AG04450 (cell line): ENCODE measurements at regions not wholly inside any gene's neighbourhood (a gene's known extent, or its start where the extent isn't known, plus 50 kb on each side); places are given as distances from the start of the nearest gene placed in this dataset.
"Not testable (repeated sequence)": the region's sequence is repeated elsewhere in the genome, so short reads cannot be mapped to it uniquely, and the experiment has no call there.

Experiments
- CTCF ChIA-PET: fragments of 300-600, 350-600 bp; formaldehyde crosslinking; extraction: SDS; loops from one replicate; lab custom pipeline; 2022; ENCODE audit warnings: antibody characterized with exemption, inconsistent platforms; lab: Charles Lee
- POLR2A ChIA-PET: fragments of 350-600 bp; formaldehyde crosslinking; extraction: SDS; loops from one replicate; lab custom pipeline; 2021; ENCODE audit warnings: antibody characterized with exemption, inconsistent platforms; lab: Yijun Ruan, JAX
- DNase-seq: peaks from one replicate; pipeline ENCODE4 v3.0.0-alpha.2; 2011; ENCODE audit warnings: low read depth, low spot score
- H3K27ac ChIP-seq: one replicate; pipeline ENCODE4 v1.5.1; 2012; ENCODE audit warnings: low read depth, low read length, control low read depth
- H3K27me3 ChIP-seq: one replicate; pipeline ENCODE4 v1.6.0; 2012; ENCODE audit warnings: low read length; ENCODE audit not compliant: control insufficient read depth, insufficient read depth
- H3K4me3 ChIP-seq: 2 replicates; pipeline ENCODE4 v1.5.1; 2011; ENCODE audit warnings: mild to moderate bottlenecking, low read depth, low read length, control low read depth
- H3K9me3 ChIP-seq: 2 replicates; pipeline ENCODE4 v1.5.1; 2012; ENCODE audit warnings: low read length; ENCODE audit not compliant: control insufficient read depth, insufficient read depth
- CTCF ChIP-seq: IDR thresholded peaks from 2 replicates; pipeline ENCODE4 v1.5.1; 2011; ENCODE audit warnings: low read depth, low read length, control low read depth, inconsistent platforms

- Histone ChIP-seq H3K9me3 (no peaks in the 10 kb centered on the region), H3K27me3 (no peaks in the 10 kb centered on the region), H3K27ac (no peak overlapping the region), H3K4me3 (no peak overlapping the region)
- no peak for DNase-seq
- CTCF ChIA-PET = no interaction called here
- TF ChIP-seq CTCF = no peak
- POLR2A ChIA-PET = no interaction called here
Measured at GRCh38 chr1:101497881-101498559, 261.2 kb downstream of the S1PR1 start.

- CTCF ChIA-PET, H3K4me3 ChIP-seq, H3K27me3 ChIP-seq, POLR2A ChIA-PET, H3K27ac ChIP-seq, DNase-seq, H3K9me3 ChIP-seq: not testable (repeated sequence)
Measured at GRCh38 chr1:101504106-101504505, 267.3 kb downstream of the S1PR1 start.

DNA sequence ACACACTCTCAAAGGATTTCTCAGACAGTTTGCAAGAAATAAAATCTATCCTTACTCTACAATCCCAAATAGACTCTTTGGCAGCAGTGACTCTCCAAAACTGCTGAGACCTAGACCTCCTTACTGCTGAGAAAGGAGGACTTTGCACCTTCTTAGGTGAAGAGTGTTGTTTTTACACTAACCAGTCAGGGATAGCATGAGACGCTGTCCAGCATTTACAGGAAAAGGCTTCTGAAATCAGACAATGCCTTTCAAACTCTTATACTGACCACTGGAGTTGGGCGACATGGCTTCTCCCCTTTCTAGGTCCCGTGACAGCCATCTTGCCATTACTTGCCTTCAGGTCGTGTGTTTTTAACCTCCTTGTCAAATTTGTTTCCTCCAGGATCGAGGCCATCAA, 268.4 kb downstream of the S1PR1 start:
- H3K27ac ChIP-seq, H3K9me3 ChIP-seq, DNase-seq, POLR2A ChIA-PET, H3K27me3 ChIP-seq, H3K4me3 ChIP-seq: not testable (repeated sequence)
- CTCF ChIA-PET = interaction anchor here (0.6 to 2.2 kb wide), 7 partner anchors 11 to 1112 kb away, joined by 3 to 16 read pairs (median 11); no protein-coding TSS in a partner anchor

DNA sequence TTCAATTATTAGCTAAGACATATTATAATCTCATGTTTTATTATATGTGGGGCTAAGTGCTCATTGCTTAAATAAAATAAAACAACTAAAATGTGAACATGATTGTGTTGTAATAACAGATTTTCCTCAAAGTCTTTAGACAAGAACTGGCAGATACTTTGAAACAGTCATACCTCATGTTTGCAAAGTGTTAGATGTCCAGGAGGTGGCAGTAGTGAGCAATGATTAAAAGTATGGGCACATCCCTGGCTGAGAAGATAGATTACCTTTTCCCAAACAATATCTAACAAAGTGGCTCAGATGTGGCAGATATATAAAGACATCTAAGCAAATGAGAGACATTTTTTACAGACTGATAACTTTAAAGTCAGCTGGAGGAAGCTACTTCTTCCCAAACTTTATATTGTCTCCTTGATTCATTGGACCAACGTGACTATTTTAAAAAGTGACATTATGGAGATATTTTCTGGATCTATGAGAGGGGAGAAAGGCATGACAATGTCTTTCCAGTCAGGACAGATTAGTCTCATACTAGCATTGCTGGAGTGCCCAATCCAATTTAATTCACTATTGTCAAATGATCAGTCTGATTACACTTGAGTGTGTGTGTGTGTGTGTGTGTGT, 269.8 kb downstream of the S1PR1 start:
- peak; percentile 79 for TF ChIP-seq CTCF
- H3K27me3 ChIP-seq = no peaks in the 10 kb centered on the region
- no peak overlapping the region for H3K27ac ChIP-seq
- no peak for DNase-seq
- H3K9me3 ChIP-seq = no peaks in the 10 kb centered on the region
- H3K4me3 ChIP-seq = no peak overlapping the region
- ChIA-PET POLR2A (no interaction called here), CTCF (interaction anchor here (0.6 to 2.2 kb wide), 16 partner anchors 13 to 197 kb away, joined by 3 to 16 read pairs (median 4); no protein-coding TSS in a partner anchor)

DNA sequence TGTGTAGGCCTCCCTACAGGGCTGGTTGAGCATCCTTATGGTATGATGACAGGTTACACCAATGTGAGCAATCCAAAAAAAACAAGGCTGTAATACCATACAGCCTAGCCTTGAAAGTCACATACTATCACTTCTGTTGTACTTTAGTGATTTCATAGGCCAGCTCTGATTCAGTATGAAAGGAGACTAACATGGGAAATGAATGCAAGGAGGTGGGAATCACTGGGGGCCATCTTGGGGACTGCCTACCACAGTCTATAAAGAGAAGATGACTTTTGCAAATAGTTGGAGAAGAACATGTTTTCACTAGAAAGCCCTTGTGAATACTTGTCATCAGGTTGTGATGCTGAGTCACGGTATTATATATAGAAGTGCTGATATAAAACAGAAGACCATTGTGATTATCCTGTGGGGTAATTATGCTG, 270.7 kb downstream of the S1PR1 start:
- Histone ChIP-seq H3K27me3 (no peaks in the 10 kb centered on the region), H3K4me3 (no peak overlapping the region), H3K27ac (no peak overlapping the region), H3K9me3 (no peaks in the 10 kb centered on the region)
- DNase-seq = no peak
- TF ChIP-seq CTCF = no peak
- POLR2A ChIA-PET = no interaction called here
- CTCF ChIA-PET = interaction anchor here (1.3 to 5.4 kb wide), 2 partner anchors 13 to 25 kb away, joined by 4 to 31 read pairs; no protein-coding TSS in a partner anchor

DNA sequence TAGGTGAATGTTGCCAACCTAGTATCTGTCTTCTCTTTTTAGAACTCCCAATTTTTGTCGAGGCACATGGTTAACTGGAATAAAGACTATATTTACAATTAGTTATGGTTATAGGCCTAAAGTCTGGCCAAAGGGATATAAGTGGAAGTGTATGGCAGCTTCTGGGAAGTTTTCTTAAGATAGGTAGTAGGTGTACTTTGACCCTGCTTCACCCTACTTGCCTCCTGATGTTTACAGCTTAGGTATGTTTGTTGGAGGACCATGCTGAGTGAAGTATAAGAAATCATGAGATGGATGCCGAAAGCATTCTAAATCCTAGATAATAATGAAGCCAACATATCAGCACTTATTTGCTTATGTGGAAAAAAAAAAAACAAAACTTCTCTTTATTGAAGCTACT, 272.1 kb downstream of the S1PR1 start:
- TF ChIP-seq CTCF = no peak
- no peak for DNase-seq
- Histone ChIP-seq H3K4me3 (no peak overlapping the region), H3K27ac (no peak overlapping the region), H3K27me3 (no peaks in the 10 kb centered on the region), H3K9me3 (no peaks in the 10 kb centered on the region)
- ChIA-PET CTCF (interaction anchor here (0.7 to 5.4 kb wide), 4 partner anchors 11 to 58 kb away, joined by 3 to 31 read pairs (median 4); no protein-coding TSS in a partner anchor), POLR2A (no interaction called here)
